ENCODE measurements at regions not wholly inside any gene's neighbourhood (a gene's known extent, or its start where the extent isn't known, plus 50 kb on each side); places are given as distances from the start of the nearest gene placed in this dataset.
"Not testable (repeated sequence)": the region's sequence is repeated elsewhere in the genome, so short reads cannot be mapped to it uniquely, and the experiment has no call there.

DNA sequence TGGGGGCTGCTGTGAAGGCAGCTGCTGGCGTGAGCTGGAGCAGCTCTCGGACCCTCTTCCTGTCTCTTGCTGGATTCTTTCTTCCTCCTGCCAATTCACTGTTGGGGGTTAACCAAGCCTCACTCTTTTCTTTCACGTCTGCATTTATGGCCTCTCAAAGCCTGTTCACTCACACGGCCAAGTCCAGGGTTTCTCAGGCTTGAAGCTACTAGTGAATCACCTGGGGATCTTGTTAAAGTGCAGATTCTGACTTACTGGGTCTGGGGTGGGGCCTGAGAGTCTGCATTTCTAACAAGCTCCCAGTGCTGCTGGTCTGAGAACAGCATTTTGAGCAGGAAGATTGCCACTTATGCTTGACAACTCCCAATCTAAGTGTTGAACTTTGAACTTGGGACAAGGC lies 3072.2 kb downstream of the RPIA start:
- TF ChIP-seq, protein P1, sequence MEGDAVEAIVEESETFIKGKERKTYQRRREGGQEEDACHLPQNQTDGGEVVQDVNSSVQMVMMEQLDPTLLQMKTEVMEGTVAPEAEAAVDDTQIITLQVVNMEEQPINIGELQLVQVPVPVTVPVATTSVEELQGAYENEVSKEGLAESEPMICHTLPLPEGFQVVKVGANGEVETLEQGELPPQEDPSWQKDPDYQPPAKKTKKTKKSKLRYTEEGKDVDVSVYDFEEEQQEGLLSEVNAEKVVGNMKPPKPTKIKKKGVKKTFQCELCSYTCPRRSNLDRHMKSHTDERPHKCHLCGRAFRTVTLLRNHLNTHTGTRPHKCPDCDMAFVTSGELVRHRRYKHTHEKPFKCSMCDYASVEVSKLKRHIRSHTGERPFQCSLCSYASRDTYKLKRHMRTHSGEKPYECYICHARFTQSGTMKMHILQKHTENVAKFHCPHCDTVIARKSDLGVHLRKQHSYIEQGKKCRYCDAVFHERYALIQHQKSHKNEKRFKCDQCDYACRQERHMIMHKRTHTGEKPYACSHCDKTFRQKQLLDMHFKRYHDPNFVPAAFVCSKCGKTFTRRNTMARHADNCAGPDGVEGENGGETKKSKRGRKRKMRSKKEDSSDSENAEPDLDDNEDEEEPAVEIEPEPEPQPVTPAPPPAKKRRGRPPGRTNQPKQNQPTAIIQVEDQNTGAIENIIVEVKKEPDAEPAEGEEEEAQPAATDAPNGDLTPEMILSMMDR (IDR thresholded peaks at IDR 0.05), result not testable (repeated sequence)
- TF ChIP-seq POLR2A (IDR thresholded peaks at IDR 0.05), result not testable (repeated sequence)
